ENCODE measurements at regions not wholly inside any gene's neighbourhood (a gene's known extent, or its start where the extent isn't known, plus 50 kb on each side); places are given as distances from the start of the nearest gene placed in this dataset.
"Not testable (repeated sequence)": the region's sequence is repeated elsewhere in the genome, so short reads cannot be mapped to it uniquely, and the experiment has no call there.

DNA sequence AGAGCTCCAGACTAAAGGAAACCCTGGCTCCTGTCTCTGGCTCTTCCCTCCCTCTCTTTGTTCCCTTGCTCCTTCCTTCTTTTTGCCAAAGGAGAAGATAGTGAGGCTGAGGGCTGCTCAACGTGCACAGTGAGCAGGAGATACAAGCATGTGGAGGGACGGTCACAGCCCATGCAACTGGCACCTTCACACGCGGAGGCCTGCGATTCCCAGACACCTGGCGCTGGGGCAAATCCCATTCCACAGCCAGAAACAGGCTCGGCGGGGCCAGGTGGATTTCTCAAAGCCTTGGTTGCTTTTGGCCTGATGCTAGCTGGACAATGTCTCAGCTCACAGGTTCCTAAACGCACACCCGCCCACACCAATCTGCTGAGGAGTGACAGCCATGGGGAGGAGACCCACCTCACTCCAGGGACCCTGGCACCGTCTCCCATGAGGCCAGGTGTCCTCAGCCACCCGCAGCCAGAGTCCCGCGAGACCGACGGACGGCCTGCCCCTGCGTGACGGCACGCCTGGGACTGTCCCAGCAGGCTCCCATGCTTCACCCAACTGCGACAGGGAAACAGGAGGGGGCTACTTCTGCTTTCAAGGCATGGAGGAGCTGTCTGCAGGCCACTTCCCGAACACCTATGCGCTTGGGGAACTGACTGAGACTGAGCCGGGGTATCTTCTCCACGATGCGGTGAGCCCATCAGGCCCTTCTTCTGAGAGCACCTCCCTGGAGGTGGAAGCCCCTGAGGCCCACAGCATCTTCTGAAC lies 56.2 kb upstream of the SPN start:
- H3K27me3 Mint-ChIP-seq, DNase-seq, POLR2A ChIA-PET, H3K9me3 Mint-ChIP-seq, CTCF ChIA-PET, H3K4me3 Mint-ChIP-seq: not testable (repeated sequence)
- H3K36me3 Mint-ChIP-seq (ENCODE audit: low read depth): peaks cover 19% of the 10 kb centered on the region
- peaks cover 47% of the 10 kb centered on the region for H3K4me1 Mint-ChIP-seq
- H3K27ac Mint-ChIP-seq: peak overlapping the region; percentile 48

DNA sequence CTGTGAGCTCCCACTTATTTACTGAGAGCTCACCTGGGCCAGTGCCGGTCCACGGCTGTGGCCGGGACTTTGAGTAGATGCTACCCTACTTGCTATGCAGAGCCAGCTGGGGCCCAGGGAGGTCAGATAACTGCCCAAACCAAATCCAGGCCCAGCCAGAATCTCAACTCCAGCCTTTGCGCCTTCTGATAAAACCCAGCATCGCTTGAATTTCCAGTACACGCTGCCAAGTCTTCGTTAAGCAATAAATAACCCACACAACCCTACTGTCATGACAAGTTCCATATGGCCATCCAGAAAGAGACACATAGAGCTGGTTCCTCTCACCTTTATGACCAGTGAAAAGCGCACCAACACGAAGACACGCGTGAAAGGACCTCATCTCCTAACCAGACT lies 55.6 kb upstream of the SPN start:
- H3K9me3 Mint-ChIP-seq, POLR2A ChIA-PET, H3K4me3 Mint-ChIP-seq, H3K27me3 Mint-ChIP-seq, DNase-seq, CTCF ChIA-PET: not testable (repeated sequence)
- H3K4me1 Mint-ChIP-seq: peaks cover 42% of the 10 kb centered on the region
- peaks cover 19% of the 10 kb centered on the region for H3K36me3 Mint-ChIP-seq (ENCODE audit: low read depth)
- H3K27ac Mint-ChIP-seq: peak overlapping the region; percentile 48

DNA sequence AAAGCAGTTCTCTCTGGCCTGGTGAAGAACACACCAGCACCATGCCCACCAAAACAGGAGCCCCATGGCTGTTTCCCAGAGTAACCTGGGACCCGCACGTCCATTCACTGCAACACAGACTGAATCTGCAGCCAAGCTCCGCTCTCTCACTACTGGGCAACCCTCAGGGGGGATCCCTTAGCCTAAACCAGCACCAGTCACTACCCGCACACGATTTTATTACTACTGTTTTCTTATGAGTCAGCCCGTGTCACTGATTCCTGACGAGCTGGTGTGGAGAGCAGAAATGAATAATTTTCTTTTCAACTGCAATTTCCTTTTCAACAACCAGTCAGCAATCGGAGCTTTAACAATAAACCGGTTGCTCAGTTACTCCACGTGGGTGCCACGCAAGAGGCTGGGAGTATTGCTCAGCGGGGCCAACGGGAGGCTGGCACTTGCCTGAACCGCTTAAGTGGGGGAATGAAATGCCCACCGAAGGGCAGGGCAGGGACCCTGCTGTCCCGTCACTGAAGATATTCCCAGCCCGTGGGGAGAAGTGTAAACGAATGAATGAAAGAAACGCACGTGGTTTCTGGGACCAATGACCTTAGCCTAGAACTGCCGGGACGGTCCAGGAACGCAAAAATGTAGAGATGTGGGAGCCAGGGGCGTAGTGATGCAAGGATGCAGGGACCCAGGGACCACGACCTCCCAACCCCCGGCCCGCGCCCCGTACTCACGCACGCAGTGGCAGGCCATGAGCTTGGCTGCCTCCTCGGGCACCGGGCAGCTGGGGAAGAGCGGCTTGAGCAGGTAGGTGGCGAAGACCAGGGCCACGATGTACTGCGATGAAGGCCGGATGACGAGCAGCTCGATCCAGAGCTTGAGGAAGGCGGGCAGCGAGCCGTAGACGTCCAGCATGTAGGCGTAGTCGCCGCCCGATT lies 50.4 kb upstream of the SPN start:
- CTCF ChIA-PET: interaction anchor here (0.7 kb wide), 2 partner anchors 236 to 758 kb away, joined by 3 read pairs; no protein-coding TSS in a partner anchor

More for the DNA sequence above, 50.4 kb upstream of the SPN start:
- H3K27ac Mint-ChIP-seq: peak overlapping the region; percentile 96
- not testable (repeated sequence) for H3K27me3 Mint-ChIP-seq, H3K9me3 Mint-ChIP-seq
- POLR2A ChIA-PET: interaction anchor here (1.0 to 3.2 kb wide), 8 partner anchors 9 to 382 kb away, joined by 3 to 10 read pairs (median 6); partner anchors contain the start of gene SPN
- peak; percentile 23 for DNase-seq
- peak overlapping the region; percentile 95 for H3K4me3 Mint-ChIP-seq
- peaks cover 15% of the 10 kb centered on the region for H3K36me3 Mint-ChIP-seq (ENCODE audit: low read depth)
- H3K4me1 Mint-ChIP-seq: peaks cover 15% of the 10 kb centered on the region
